GM23338 (cell line): ENCODE measurements at regions not wholly inside any gene's neighbourhood (a gene's known extent, or its start where the extent isn't known, plus 50 kb on each side); places are given as distances from the start of the nearest gene placed in this dataset.

Experiments used
- ATAC-seq: fragments of 200-7000 bp; cut with Tn5 transposase; 3 replicates; pipeline ENCODE4 v1.9.1; 2020
- DNase-seq: peaks from one replicate; pipeline ENCODE4 v3.0.0-alpha.2; 2015; ENCODE audit warnings: low spot score
- H2AFZ ChIP-seq: fragments of 200-600 bp; sonication (generic); 2 replicates; pipeline ENCODE4 v1.8.0; 2016; ENCODE audit warnings: antibody characterized with exemption, mild to moderate bottlenecking, moderate library complexity
- H3F3A ChIP-seq: fragments of 200-600 bp; sonication (generic); replicated peaks from 2 replicates; pipeline ENCODE4 v1.8.0; 2017; ENCODE audit warnings: antibody characterized with exemption, mixed run types, low read depth
- H3K27ac ChIP-seq: fragments of 200-600 bp; sonication (generic); 2 replicates; pipeline ENCODE4 v1.6.1; 2016; ENCODE audit warnings: low read depth
- H3K27me3 ChIP-seq: fragments of 200-600 bp; sonication (generic); 2 replicates; pipeline ENCODE4 v1.8.0; 2016; ENCODE audit warnings: mild to moderate bottlenecking, mixed run types, moderate library complexity; ENCODE audit not compliant: insufficient read depth
- H3K36me3 ChIP-seq: fragments of 200-600 bp; sonication (generic); 2 replicates; pipeline ENCODE4 v1.8.0; 2016; ENCODE audit warnings: mild to moderate bottlenecking; ENCODE audit not compliant: insufficient read depth
- H3K4me1 ChIP-seq: fragments of 200-600 bp; sonication (generic); 2 replicates; pipeline ENCODE4 v1.8.0; 2016; ENCODE audit warnings: mild to moderate bottlenecking, moderate library complexity; ENCODE audit not compliant: insufficient read depth
- H3K4me2 ChIP-seq: fragments of 200-600 bp; sonication (generic); 2 replicates; pipeline ENCODE4 v1.7.1; 2017; ENCODE audit warnings: mixed run types
- H3K4me3 ChIP-seq: fragments of 200-600 bp; sonication (generic); 2 replicates; pipeline ENCODE4 v1.6.1; 2016; ENCODE audit warnings: mixed run types
- H3K79me2 ChIP-seq: fragments of 200-600 bp; sonication (generic); replicated peaks from 2 replicates; pipeline ENCODE4 v1.8.0; 2017; ENCODE audit warnings: mild to moderate bottlenecking; ENCODE audit not compliant: insufficient read depth
- H3K9me2 ChIP-seq: fragments of 200-600 bp; sonication (generic); 2 replicates; pipeline ENCODE4 v1.8.0; 2017; ENCODE audit not compliant: insufficient read depth
- H4K20me1 ChIP-seq: fragments of 200-600 bp; sonication (generic); replicated peaks from 2 replicates; pipeline ENCODE4 v1.8.0; 2017; ENCODE audit warnings: mild to moderate bottlenecking; ENCODE audit not compliant: insufficient read depth
- H3K27ac Mint-ChIP-seq: 2 replicates; pipeline ENCODE4 v1.8.0; 2020; ENCODE audit warnings: inconsistent platforms, mild to moderate bottlenecking, moderate library complexity, mixed read lengths
- H3K27me3 Mint-ChIP-seq: 3 replicates; pipeline ENCODE4 v1.8.0; 2022; ENCODE audit warnings: low read depth, mild to moderate bottlenecking, moderate library complexity, mixed read lengths, inconsistent platforms; ENCODE audit not compliant: insufficient read depth, poor library complexity
- H3K36me3 Mint-ChIP-seq: 3 replicates; pipeline ENCODE4 v1.8.0; 2021; ENCODE audit warnings: low read depth, mild to moderate bottlenecking, inconsistent platforms, moderate library complexity, mixed read lengths
- H3K4me1 Mint-ChIP-seq: 3 replicates; pipeline ENCODE4 v1.8.0; 2020; ENCODE audit warnings: mild to moderate bottlenecking, inconsistent platforms, mixed read lengths
- H3K4me3 Mint-ChIP-seq: 3 replicates; pipeline ENCODE4 v1.8.0; 2021; ENCODE audit warnings: moderate library complexity, mild to moderate bottlenecking, inconsistent platforms, mixed read lengths
- H3K9me3 Mint-ChIP-seq: 3 replicates; pipeline ENCODE4 v1.8.0; 2020; ENCODE audit warnings: moderate library complexity, mild to moderate bottlenecking, inconsistent platforms, mixed read lengths
- CREB1 ChIP-seq: fragments of 250-450 bp; sonication (Bioruptor Pico); IDR thresholded peaks from 2 replicates; pipeline ENCODE4 v1.5.0; 2020; ENCODE audit warnings: low read depth, mild to moderate bottlenecking, moderate library complexity
- EZH2 ChIP-seq: fragments of 200-600 bp; sonication (generic); IDR thresholded peaks from one replicate; pipeline ENCODE4 v1.8.0; 2017; ENCODE audit warnings: antibody characterized with exemption, mild to moderate bottlenecking, low read depth; ENCODE audit not compliant: unreplicated experiment
- EZH2phosphoT487 ChIP-seq: fragments of 200-600 bp; sonication (generic); IDR thresholded peaks from one replicate; pipeline ENCODE4 v1.8.1; 2018; ENCODE audit warnings: antibody characterized with exemption; ENCODE audit not compliant: unreplicated experiment
- JUNB ChIP-seq: IDR thresholded peaks from one replicate; pipeline ENCODE4 v1.6.1; 2016; ENCODE audit warnings: antibody characterized with exemption; ENCODE audit not compliant: unreplicated experiment
- NANOG ChIP-seq: IDR thresholded peaks from 2 replicates; pipeline ENCODE4 v1.6.1; 2016; ENCODE audit warnings: antibody characterized with exemption, borderline replicate concordance
- POLR2AphosphoS5 ChIP-seq: IDR thresholded peaks from 2 replicates; pipeline ENCODE4 v1.6.1; 2016; ENCODE audit warnings: antibody characterized with exemption, low read depth
- STAT1 ChIP-seq: IDR thresholded peaks from one replicate; pipeline ENCODE4 v1.6.1; 2016; ENCODE audit warnings: antibody characterized with exemption; ENCODE audit not compliant: unreplicated experiment
- ZNF331 ChIP-seq: fragments of 250-450 bp; sonication (Bioruptor Pico); IDR thresholded peaks from 2 replicates; pipeline ENCODE4 v1.5.0; 2020; ENCODE audit warnings: low read depth, mild to moderate bottlenecking, moderate library complexity
- TF ChIP-seq, protein P1 (sequence below): IDR thresholded peaks from one replicate; pipeline ENCODE4 v1.6.1; 2018; ENCODE audit warnings: antibody characterized with exemption; ENCODE audit not compliant: unreplicated experiment
- TF ChIP-seq, protein P2 (sequence below), 2 experiments: fragments of 200-600 bp in 1 of 2; sonication (generic) in 1 of 2; conservative IDR thresholded peaks; 2 replicates each; pipeline versions ENCODE4 v1.5.1 to v1.6.1; 2016 to 2017; ENCODE audit warnings: antibody characterized with exemption in 2 of 2, low read depth in 2 of 2, mild to moderate bottlenecking in 2 of 2, moderate library complexity in 1 of 2
- TF ChIP-seq, protein P3 (sequence below): IDR thresholded peaks from 2 replicates; pipeline ENCODE4 v1.6.1; 2016; ENCODE audit warnings: antibody characterized with exemption

DNA sequence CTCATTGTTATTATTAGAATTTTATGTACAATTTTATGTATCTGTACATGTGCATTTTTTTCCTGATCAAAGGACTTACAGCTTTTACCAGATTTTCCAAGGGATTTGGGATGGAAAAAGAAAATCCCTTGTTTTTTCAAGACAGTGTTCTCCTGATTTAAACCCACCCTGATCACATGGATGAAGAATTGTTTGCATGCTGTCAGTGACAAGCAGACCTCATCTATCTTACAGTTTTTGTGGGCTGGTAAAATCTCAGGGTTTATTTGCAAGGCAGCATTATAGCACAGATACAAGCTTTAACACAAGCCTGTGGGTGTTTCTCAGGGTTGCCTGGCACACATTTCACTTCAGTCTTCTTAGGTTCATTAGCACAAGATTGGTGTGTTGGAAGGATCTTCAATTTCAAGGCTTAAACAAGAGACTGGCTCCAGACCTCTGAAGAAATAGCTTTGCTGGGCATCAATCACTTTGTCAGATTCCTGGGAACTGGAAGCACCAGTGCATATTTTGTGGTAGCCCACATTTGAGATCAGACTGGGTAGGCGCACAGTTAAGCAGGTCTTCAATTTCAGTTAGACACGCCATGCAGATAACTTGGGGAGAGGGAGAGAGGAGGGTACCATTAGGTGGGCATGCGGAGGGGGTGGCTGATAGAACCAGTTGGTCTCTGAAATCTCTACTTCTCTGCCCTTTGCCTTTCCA, 118.0 kb downstream of the TBX5 start (continued):
- TF ChIP-seq, protein P1, sequence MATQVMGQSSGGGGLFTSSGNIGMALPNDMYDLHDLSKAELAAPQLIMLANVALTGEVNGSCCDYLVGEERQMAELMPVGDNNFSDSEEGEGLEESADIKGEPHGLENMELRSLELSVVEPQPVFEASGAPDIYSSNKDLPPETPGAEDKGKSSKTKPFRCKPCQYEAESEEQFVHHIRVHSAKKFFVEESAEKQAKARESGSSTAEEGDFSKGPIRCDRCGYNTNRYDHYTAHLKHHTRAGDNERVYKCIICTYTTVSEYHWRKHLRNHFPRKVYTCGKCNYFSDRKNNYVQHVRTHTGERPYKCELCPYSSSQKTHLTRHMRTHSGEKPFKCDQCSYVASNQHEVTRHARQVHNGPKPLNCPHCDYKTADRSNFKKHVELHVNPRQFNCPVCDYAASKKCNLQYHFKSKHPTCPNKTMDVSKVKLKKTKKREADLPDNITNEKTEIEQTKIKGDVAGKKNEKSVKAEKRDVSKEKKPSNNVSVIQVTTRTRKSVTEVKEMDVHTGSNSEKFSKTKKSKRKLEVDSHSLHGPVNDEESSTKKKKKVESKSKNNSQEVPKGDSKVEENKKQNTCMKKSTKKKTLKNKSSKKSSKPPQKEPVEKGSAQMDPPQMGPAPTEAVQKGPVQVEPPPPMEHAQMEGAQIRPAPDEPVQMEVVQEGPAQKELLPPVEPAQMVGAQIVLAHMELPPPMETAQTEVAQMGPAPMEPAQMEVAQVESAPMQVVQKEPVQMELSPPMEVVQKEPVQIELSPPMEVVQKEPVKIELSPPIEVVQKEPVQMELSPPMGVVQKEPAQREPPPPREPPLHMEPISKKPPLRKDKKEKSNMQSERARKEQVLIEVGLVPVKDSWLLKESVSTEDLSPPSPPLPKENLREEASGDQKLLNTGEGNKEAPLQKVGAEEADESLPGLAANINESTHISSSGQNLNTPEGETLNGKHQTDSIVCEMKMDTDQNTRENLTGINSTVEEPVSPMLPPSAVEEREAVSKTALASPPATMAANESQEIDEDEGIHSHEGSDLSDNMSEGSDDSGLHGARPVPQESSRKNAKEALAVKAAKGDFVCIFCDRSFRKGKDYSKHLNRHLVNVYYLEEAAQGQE: no peak

DNA sequence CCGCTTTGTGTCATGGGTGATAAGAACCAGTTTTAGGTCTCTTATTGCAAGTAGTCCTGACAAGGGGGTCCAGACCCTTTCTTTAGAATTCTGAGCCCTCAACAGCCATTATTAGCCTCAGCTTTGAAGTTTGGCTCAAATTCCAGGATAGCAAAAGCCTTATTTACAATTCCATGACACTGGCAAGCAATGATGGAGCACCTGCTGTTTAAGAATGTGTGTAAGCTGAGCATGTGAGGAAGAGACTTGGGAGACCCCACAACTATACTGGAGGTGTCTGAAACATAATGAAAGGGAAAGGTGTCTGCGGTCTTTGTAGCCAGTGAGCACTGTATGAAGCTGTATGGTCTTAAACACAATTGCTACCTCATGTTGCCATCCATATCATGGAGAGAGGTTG, 119.8 kb downstream of the TBX5 start:
- H3K27me3 Mint-ChIP-seq: peaks cover 16% of the 10 kb centered on the region
- peak overlapping the region; percentile 4 for H3K27ac ChIP-seq
- peaks cover 38% of the 10 kb centered on the region for H3K4me1 Mint-ChIP-seq
- no peaks in the 10 kb centered on the region for H3K36me3 ChIP-seq
- no peaks in the 10 kb centered on the region for H3K27me3 ChIP-seq
- H3K27ac Mint-ChIP-seq: peak overlapping the region; percentile 65
- H3K4me3 Mint-ChIP-seq: no peak overlapping the region
- H3K4me2 ChIP-seq: peak overlapping the region; percentile 4; the same call in 1 of the 2 replicates
- H3K4me1 ChIP-seq: peaks cover 40% of the 10 kb centered on the region
- H3K4me3 ChIP-seq: no peak overlapping the region
- no peak for TF ChIP-seq ZNF331 (CRISPR knock-in tag)
- no peak for TF ChIP-seq POLR2AphosphoS5
- peak; percentile 62; the same call in 1 of the 2 replicates for TF ChIP-seq NANOG
- H3K79me2 ChIP-seq: no peaks in the 10 kb centered on the region
- H3F3A ChIP-seq: 0 out of 2 replicates have a peak, but pooled peaks cover 5% of the 10 kb centered on the region
- H4K20me1 ChIP-seq: no peaks in the 10 kb centered on the region
- peaks cover 13% of the 10 kb centered on the region; the same call in 1 of the 2 replicates for H3K9me2 ChIP-seq
- DNase-seq (peak; percentile 52), ATAC-seq (peak; percentile 85)
- H3K9me3 Mint-ChIP-seq: no peaks in the 10 kb centered on the region; the same call in 2 of the 3 replicates
- no peak overlapping the region for H2AFZ ChIP-seq
- no peaks in the 10 kb centered on the region for H3K36me3 Mint-ChIP-seq

DNA sequence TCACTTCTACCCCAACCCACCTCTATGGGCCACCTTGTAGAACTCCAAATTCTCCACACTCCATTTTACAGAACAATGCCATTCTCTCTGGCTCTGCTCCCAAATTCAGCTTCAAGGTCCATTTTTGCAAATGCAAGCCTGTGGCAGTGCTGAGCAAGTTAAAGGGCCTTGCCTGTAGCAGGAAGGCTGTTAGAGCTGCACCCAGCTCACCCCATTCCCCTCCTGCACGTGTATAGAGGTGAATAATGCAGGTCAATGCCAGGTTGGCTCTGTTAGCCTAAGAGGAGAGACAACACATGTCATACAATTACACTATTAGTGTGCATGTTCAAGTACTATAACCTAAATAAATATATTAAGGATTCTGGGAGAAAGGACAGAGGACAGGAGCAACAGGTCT, 120.4 kb downstream of the TBX5 start:
- Mint-ChIP-seq H3K36me3 (no peaks in the 10 kb centered on the region), H3K27me3 (peaks cover 16% of the 10 kb centered on the region), H3K27ac (peak overlapping the region; percentile 26; the same call in 1 of the 2 replicates), H3K4me3 (no peak overlapping the region), H3K4me1 (peaks cover 38% of the 10 kb centered on the region), H3K9me3 (no peaks in the 10 kb centered on the region; the same call in 2 of the 3 replicates)
- H3K4me1 ChIP-seq: peaks cover 37% of the 10 kb centered on the region
- peaks cover 10% of the 10 kb centered on the region; the same call in 1 of the 2 replicates for H3K9me2 ChIP-seq
- no peak overlapping the region; the same call in 1 of the 2 replicates for H3K27ac ChIP-seq
- no peaks in the 10 kb centered on the region for H3K36me3 ChIP-seq
- H3K4me2 ChIP-seq: peak overlapping the region; percentile 4; the same call in 1 of the 2 replicates
- H3F3A ChIP-seq: 0 out of 2 replicates have a peak, but pooled peaks cover 5% of the 10 kb centered on the region
- no peaks in the 10 kb centered on the region for H3K27me3 ChIP-seq
- no peaks in the 10 kb centered on the region for H4K20me1 ChIP-seq
- H3K4me3 ChIP-seq: no peak overlapping the region
- no peak overlapping the region for H2AFZ ChIP-seq
- ATAC-seq (peak; percentile 66), DNase-seq (no peak)
- no peaks in the 10 kb centered on the region for H3K79me2 ChIP-seq
- TF ChIP-seq, protein P2, sequence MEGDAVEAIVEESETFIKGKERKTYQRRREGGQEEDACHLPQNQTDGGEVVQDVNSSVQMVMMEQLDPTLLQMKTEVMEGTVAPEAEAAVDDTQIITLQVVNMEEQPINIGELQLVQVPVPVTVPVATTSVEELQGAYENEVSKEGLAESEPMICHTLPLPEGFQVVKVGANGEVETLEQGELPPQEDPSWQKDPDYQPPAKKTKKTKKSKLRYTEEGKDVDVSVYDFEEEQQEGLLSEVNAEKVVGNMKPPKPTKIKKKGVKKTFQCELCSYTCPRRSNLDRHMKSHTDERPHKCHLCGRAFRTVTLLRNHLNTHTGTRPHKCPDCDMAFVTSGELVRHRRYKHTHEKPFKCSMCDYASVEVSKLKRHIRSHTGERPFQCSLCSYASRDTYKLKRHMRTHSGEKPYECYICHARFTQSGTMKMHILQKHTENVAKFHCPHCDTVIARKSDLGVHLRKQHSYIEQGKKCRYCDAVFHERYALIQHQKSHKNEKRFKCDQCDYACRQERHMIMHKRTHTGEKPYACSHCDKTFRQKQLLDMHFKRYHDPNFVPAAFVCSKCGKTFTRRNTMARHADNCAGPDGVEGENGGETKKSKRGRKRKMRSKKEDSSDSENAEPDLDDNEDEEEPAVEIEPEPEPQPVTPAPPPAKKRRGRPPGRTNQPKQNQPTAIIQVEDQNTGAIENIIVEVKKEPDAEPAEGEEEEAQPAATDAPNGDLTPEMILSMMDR (conservative IDR thresholded peaks at IDR 0.05; ENCODE audit: low read depth in 2 of 2): no peak
- TF ChIP-seq POLR2AphosphoS5 (no peak), EZH2phosphoT487 (no peak), NANOG (no peak), EZH2 (no peak), JUNB (no peak), CREB1 (no peak), STAT1 (no peak), ZNF331 (CRISPR knock-in tag) (no peak)
- TF ChIP-seq, protein P3, sequence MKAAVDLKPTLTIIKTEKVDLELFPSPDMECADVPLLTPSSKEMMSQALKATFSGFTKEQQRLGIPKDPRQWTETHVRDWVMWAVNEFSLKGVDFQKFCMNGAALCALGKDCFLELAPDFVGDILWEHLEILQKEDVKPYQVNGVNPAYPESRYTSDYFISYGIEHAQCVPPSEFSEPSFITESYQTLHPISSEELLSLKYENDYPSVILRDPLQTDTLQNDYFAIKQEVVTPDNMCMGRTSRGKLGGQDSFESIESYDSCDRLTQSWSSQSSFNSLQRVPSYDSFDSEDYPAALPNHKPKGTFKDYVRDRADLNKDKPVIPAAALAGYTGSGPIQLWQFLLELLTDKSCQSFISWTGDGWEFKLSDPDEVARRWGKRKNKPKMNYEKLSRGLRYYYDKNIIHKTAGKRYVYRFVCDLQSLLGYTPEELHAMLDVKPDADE: no peak
- TF ChIP-seq, protein P1: no peak
